Heart left ventricle (tissue), 16 donors: ENCODE measurements at regions not wholly inside any gene's neighbourhood (a gene's known extent, or its start where the extent isn't known, plus 50 kb on each side); places are given as distances from the start of the nearest gene placed in this dataset.
"Not testable (repeated sequence)": the region's sequence is repeated elsewhere in the genome, so short reads cannot be mapped to it uniquely, and the experiment has no call there.

ENCODE experiments used
- ATAC-seq, 4 donors: fragments of 200-7000 bp; cut with Tn5 transposase; one replicate each; pipeline ENCODE4 v1.9.1; 2020 to 2022; ENCODE audit warnings: moderate library complexity in 4 of 4, mild to moderate bottlenecking in 3 of 4, moderate number of reproducible peaks in 1 of 4
- DNase-seq, 5 donors: peaks; one replicate each; pipeline ENCODE4 v3.0.0-alpha.2; 2020
- H3K27ac ChIP-seq, 12 donors: fragments of 200-600 bp; sonication (generic) in 4 of 12; one replicate each; pipeline versions ENCODE4 v1.5.0 to v1.8.0; 2016 to 2022; ENCODE audit warnings: mild to moderate bottlenecking in 2 of 12
- H3K27me3 ChIP-seq, 9 donors: fragments of 200-600 bp; sonication (generic) in 2 of 9; one replicate each; pipeline versions ENCODE4 v1.5.1 to v1.8.0; 2016 to 2022; ENCODE audit warnings: mild to moderate bottlenecking in 3 of 9
- H3K36me3 ChIP-seq, 9 donors: fragments of 200-600 bp; sonication (generic) in 2 of 9; one replicate each; pipeline versions ENCODE4 v1.5.0 to v1.8.0; 2018 to 2022; ENCODE audit warnings: mild to moderate bottlenecking in 2 of 9
- H3K4me1 ChIP-seq, 12 donors: fragments of 200-600 bp; sonication (generic) in 4 of 12; one replicate each; pipeline versions ENCODE4 v1.5.0 to v1.8.0; 2016 to 2022; ENCODE audit warnings: mild to moderate bottlenecking in 3 of 12
- H3K4me3 ChIP-seq, 12 donors: fragments of 200-600 bp; sonication (generic) in 4 of 12; one replicate each; pipeline versions ENCODE4 v1.5.0 to v1.8.0; 2017 to 2022; ENCODE audit warnings: mild to moderate bottlenecking in 9 of 12, moderate library complexity in 4 of 12
- H3K9me3 ChIP-seq, 12 donors: fragments of 200-600 bp; sonication (generic) in 4 of 12; one replicate each; pipeline versions ENCODE4 v1.5.0 to v1.8.0; 2016 to 2022; ENCODE audit warnings: mild to moderate bottlenecking in 1 of 12
- CTCF ChIP-seq, 12 donors: fragments of 200-600 bp; sonication (generic) in 4 of 12; IDR thresholded peaks; one replicate each; pipeline versions ENCODE4 v1.5.0 to v1.8.0; 2018 to 2022; ENCODE audit warnings: antibody characterized with exemption in 12 of 12, mild to moderate bottlenecking in 5 of 12
- POLR2A ChIP-seq, 2 donors: fragments of 450-650 bp; IDR thresholded peaks; one replicate each; pipeline ENCODE4 v1.6.1; 2017; ENCODE audit warnings: antibody characterized with exemption in 2 of 2, mild to moderate bottlenecking in 2 of 2, moderate library complexity in 2 of 2
- WGBS, 4 donors: extraction: QIAGEN DNeasy Blood & Tissue Kit in 2 of 4; methylation state at CpG; one replicate each; pipeline versions ENCODE4 v1.1.5 to v1.1.7; 2013 to 2018; 5-methylcytosine and 5-hydroxymethylcytosine counted together
- intact Hi-C, 10 donors: fragments of 100-400 bp; cut with DNase I; formaldehyde crosslinking; loops; one replicate each; pipeline versions ENCODE4 v1.11.1 to v1.14.2; 2022
- donor health status: ischemic (EF 13 %, LVEDD 7.1; RV severe dilation, severe dysfunction).
- donor health status: healthy with polysubstance abuse.
- donor health status: DM: no; HTN: yes; CAD: no.
- donor health status: DM: no; HTN: no; CAD: no.
- donor health status: ischemic (EF 25% LVEDD 6.9; RV normal size, moderate dysfunction).
- donor health status: ischemic (EF 25% LVEDD 5.7; RV mildly dilated, moderate dysfunction).
- donor health status: healthy.
- donor health status: DM: yes; HTN: yes; CAD: no.
- donor health status: ischemic (EF 35%, LVEDD 5.7; RV mildly dilated, moderate dysfunction).
- donor health status: nonischemic (EF 11% LVEDD 7.7; RV severe dilation, severe dysfunction).
- donor health status: DM: yes; HTN: yes; CAD: no.
- donor health status: PGD.
- donor health status: ischemic (EF 29% LVEDD 5.4; RV normal size, mild dysfunction).
- donor health status: nonischemic (EF 23%, LVEDD 6.1; RV moderate dilation, normal function).

DNA sequence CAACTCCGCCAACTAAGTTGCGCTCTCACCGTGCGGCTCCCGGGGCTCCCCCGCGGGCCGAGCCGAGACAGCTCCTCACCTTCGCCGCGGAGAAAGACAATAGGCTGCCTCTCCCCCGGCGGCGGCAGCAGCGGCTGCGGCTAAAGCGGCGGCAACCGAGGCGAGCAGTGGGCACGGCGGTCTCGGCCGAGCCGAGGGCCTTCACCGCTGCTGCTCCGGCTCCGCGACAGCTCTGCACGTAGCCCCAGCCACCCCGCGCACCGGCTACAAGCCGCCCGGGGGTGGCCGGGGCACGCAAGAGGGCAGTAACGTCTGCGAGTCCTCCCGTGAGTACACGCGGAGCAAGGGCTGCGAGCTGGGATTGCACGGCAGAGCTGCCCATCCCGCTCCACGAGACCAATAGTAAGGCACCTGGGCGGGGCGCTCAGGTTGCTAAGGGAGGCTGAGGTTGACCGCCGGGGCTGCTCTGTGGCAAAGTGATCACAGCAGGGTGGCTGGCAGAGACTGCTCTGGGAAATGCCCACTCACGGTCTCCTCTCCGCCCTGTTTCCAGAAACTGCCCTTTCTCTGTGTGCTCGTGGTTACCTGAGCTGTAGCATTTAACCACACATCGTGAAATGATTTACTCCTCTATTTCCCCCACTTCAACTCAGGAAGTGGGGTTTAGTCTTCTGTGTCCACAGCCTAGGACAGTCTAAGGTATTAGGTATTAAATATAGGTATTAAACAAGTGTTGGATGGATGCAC is 145.8 kb upstream of the AKAP13 start:
- H3K9me3 ChIP-seq, ATAC-seq, intact Hi-C loops, H3K36me3 ChIP-seq, DNase-seq, H3K27me3 ChIP-seq, H3K4me1 ChIP-seq: not testable (repeated sequence)
- TF ChIP-seq POLR2A (IDR thresholded peaks at IDR 0.05), result peak in 1 of 2 donors; percentile 18
- WGBS, 4 donors, result 2% methylated on average over 18 of the region's 55 CpGs; no CpG with 5 or more reads in 3 of the 4 donors
- Histone ChIP-seq H3K4me3 (peak overlapping the region in 5 of 12 donors; percentile 24 to 48 (median 41)), H3K27ac (peak overlapping the region in 1 of 12 donors; percentile 34)

DNA sequence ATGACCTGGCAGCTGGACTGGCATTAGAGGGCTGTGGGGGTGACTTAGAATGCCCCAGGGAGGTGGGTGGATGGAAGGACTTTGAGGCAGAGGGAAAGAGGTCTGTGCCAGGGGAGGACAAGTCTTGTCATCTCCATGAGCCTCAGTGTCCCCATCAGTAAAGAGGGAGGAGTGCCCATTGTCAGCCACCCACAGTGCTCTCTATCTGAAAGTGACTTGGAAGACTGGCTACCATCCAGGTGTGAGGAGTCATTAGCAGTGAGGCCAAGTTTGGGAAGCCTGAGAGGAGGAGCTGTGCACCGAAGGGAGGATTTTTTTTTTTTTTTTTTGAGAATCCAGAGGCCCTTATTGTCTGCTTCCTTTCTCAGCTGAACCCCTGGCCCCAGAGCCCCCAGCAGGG is 136.3 kb upstream of the AKAP13 start:
- H3K4me3 ChIP-seq, H3K4me1 ChIP-seq, H3K27me3 ChIP-seq, H3K36me3 ChIP-seq, H3K9me3 ChIP-seq, intact Hi-C loops, H3K27ac ChIP-seq, ATAC-seq: not testable (repeated sequence)
- peak in 3 of 5 donors; percentile 14 to 27 (median 19) for DNase-seq
- WGBS, 4 donors, result 14 to 29% (median 18%) methylated on average over 1 of the region's 1 CpG; no CpG with 5 or more reads in 1 of the 4 donors

DNA sequence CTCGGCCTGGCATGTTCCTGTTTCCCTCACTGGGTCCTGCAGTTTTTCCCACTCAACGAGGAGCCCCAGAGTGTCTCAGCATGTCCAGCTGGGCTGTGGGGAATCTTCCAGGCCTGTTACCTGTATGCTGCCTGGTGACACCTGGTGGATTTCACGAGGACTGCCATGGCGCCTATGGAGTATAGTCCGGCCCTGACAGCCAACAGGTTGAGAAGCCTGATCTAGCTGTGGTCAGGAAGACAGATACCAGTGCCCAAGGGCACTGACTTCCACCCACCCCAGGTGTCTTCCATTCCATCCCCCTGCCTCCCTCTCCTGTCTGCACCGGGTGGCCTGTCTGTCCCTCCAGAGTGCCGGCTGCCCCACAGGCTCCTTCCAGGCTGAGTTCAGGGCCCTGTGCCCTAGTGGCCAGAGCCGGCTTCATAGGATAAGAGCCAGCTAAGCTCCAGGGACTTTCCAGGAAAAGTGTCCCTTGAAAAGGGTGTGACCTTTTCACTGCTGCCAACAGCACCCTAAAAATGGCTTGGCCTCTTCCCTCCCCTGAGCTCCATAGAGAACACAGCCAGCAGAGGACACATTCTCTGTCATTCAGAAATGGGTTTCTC is 129.4 kb upstream of the AKAP13 start:
- H3K9me3 ChIP-seq, H3K4me3 ChIP-seq, intact Hi-C loops, H3K36me3 ChIP-seq, ATAC-seq, H3K27me3 ChIP-seq: not testable (repeated sequence)
- DNase-seq, result peak in 1 of 5 donors; percentile 57
- WGBS, 4 donors, result 72 to 85% (median 77%) methylated on average over 5 to 8 of the region's 8 CpGs
- TF ChIP-seq CTCF (IDR thresholded peaks at IDR 0.05), result peak in 2 of 12 donors; percentile 3 to 20
- Histone ChIP-seq H3K4me1 (peaks cover 0 to 11% (median 7%) of the 10 kb centered on the region in 12 donors), H3K27ac (peak overlapping the region in 1 of 12 donors; percentile 26)

GRCh38 chr15:85253196-85253915 is 127.0 kb upstream of the AKAP13 start:
- H3K36me3 ChIP-seq, H3K27ac ChIP-seq, H3K4me3 ChIP-seq, H3K9me3 ChIP-seq, intact Hi-C loops, H3K27me3 ChIP-seq: not testable (repeated sequence)
- DNase-seq, result peak in 1 of 5 donors; percentile 44
- peak in 1 of 4 donors; percentile 3 for ATAC-seq
- peaks cover 0 to 20% (median 12%) of the 10 kb centered on the region in 12 donors for H3K4me1 ChIP-seq
- 38 to 60% (median 57%) methylated on average over 12 to 15 of the region's 15 CpGs for WGBS, 4 donors

GRCh38 chr15:85254961-85255360 is 125.4 kb upstream of the AKAP13 start:
- DNase-seq, result peak in 1 of 5 donors; percentile 25
- H3K36me3 ChIP-seq, intact Hi-C loops, H3K27me3 ChIP-seq, H3K9me3 ChIP-seq, H3K27ac ChIP-seq, ATAC-seq, H3K4me3 ChIP-seq: not testable (repeated sequence)
- WGBS, 4 donors, result 90 to 98% (median 92%) methylated on average over 4 to 9 of the region's 9 CpGs
- peaks cover 0 to 20% (median 12%) of the 10 kb centered on the region in 12 donors for H3K4me1 ChIP-seq

DNA sequence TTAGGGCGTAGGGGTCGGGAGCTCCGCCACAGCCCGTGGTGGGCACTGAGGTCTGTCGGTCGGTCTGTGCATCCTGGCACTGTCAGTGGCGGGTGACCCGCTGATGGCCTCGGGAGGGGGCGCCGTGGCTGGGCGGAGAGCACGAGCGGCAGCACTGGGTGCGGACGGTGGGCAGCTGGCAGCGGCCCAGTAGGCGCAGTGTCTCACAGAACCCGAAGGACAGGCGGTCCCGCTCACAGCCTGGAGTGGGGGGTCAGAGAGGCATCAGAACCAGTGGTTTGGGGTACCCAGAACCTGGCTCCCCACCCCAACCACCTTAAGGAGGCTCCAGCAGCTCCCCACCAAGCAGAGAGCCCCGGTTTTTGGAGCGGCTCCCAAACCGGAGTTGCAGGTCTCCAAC is 124.9 kb upstream of the AKAP13 start:
- DNase-seq, ATAC-seq, H3K36me3 ChIP-seq, H3K9me3 ChIP-seq, H3K27me3 ChIP-seq, H3K4me3 ChIP-seq, intact Hi-C loops: not testable (repeated sequence)
- 75 to 88% (median 84%) methylated on average over 15 to 24 of the region's 24 CpGs for WGBS, 4 donors
- peak overlapping the region in 4 of 12 donors; percentile 46 to 78 (median 62) for H3K27ac ChIP-seq
- peaks cover 0 to 20% (median 12%) of the 10 kb centered on the region in 12 donors for H3K4me1 ChIP-seq

DNA sequence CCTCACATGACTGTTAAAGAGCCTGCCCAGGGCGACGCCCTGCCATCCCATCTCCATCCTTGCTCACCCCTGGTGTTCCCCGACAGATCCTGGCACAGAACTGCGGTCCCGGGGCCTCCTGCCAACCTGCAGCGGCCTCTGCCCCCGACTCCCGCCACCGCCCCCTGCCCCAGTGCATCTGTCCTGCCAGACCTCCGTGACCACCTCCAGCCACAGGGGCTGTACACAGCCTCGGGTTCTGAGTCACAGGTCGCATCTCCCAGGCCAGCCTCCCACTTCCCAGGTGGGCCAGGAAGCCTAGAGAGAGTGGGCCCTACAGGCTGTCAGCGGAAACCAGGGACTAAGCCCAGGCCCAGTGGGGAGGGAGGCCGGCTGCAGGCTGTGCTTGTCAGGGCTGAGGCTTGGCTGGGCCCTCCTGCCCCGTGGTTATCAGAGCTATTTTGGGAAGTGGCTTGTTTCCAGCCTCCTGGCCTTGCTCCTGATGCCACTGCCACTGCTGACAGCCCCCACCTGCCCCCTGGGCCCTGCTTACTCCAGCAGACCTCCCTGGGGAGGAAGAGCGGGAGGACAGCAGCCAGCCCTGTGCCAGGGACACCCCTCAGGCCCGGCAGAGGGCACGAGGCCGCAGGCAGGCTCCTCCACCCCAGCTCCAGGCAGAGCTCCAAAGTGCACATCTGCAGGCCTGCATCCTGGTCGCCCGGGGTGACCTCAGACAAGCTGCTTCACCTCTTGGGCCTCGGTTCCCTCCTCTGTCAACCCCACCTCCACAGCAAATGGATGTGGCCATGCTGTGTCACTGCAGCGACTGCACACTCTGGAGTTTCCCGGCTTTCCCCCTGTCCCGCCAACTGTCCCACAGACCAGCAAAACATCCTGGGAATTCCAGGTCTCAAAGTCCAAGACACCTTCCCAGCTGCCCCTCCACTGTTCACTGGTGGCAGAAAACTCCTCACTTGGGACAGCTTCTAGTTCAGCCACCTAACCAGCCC is 124.1 kb upstream of the AKAP13 start:
- H3K4me3 ChIP-seq, H3K9me3 ChIP-seq, intact Hi-C loops, H3K27me3 ChIP-seq, H3K36me3 ChIP-seq: not testable (repeated sequence)
- H3K4me1 ChIP-seq, result peaks cover 0 to 20% (median 12%) of the 10 kb centered on the region in 12 donors
- peak overlapping the region in 8 of 12 donors; percentile 46 to 78 (median 60) for H3K27ac ChIP-seq
- 27 to 44% (median 35%) methylated on average over 21 to 25 of the region's 25 CpGs for WGBS, 4 donors
- peak; percentile 75 to 88 (median 85) for DNase-seq
- peak; percentile 89 to 97 (median 92) for ATAC-seq

GRCh38 chr15:85258062-85258445 is 122.3 kb upstream of the AKAP13 start:
- not testable (repeated sequence) for ATAC-seq
- 79 to 85% (median 81%) methylated on average over 1 to 4 of the region's 4 CpGs for WGBS, 4 donors

More at GRCh38 chr15:85258062-85258445, 122.3 kb upstream of the AKAP13 start:
- DNase-seq, result peak in 1 of 5 donors; percentile 27
- H3K4me3 ChIP-seq, H3K36me3 ChIP-seq, H3K9me3 ChIP-seq, H3K27ac ChIP-seq, H3K27me3 ChIP-seq, intact Hi-C loops: not testable (repeated sequence)
- peaks cover 0 to 20% (median 12%) of the 10 kb centered on the region in 12 donors for H3K4me1 ChIP-seq
